ENCODE measurements at regions not wholly inside any gene's neighbourhood (a gene's known extent, or its start where the extent isn't known, plus 50 kb on each side); places are given as distances from the start of the nearest gene placed in this dataset.
"Not testable (repeated sequence)": the region's sequence is repeated elsewhere in the genome, so short reads cannot be mapped to it uniquely, and the experiment has no call there.

GRCh38 chr7:152502813-152503790, 67.3 kb upstream of the KMT2C start:
- no peak for TF ChIP-seq CTCF (conservative IDR thresholded peaks at IDR 0.05; ENCODE audit: low read depth, low read length)
- DNase-seq (ENCODE audit: low read depth): no peak
- H3K4me3 ChIP-seq (ENCODE audit: low read depth, low read length): no peak overlapping the region

DNA sequence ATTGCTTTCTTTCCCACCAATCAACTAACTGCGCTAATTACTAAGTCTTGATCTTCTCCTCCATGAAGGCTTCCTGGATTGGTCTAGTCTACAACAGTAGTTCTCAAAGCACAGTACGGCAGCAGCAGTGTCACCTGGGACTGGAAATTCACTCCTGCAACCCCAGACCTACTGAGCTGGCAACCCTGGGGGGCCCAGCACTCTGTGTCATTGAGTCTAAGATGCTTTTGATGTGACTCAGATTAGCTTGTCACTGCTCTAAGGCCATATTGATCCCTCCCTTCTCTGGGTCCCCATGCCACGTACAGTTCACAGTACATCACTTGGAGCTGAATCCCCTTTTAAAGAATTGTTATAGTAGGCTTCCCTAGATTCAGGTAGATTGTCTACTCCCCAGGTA, 65.7 kb upstream of the KMT2C start:
- no peak for DNase-seq (ENCODE audit: low read depth)
- no peak for TF ChIP-seq CTCF (conservative IDR thresholded peaks at IDR 0.05; ENCODE audit: low read depth, low read length)
- H3K4me3 ChIP-seq (ENCODE audit: low read depth, low read length): no peak overlapping the region

DNA sequence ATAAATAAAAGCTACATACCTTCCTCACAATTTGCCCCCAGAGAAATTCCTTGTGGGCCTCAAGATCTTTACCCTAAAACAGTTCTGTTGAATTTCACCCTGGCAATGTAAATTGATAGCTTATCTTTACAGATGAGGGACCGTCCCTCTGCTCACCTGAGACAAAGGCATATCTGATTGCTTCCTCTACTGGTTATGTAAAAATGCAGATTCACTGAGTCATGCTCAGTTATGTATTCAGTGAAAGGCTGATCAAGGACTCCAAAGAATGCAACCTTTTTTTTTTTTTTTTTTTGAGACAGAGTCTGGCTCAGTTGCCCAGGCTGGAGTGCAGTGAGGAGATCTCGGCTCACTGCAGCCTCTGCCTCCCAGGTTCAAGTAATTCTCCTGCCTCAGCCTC, 64.2 kb upstream of the KMT2C start:
- not testable (repeated sequence) for DNase-seq (ENCODE audit: low read depth)

DNA sequence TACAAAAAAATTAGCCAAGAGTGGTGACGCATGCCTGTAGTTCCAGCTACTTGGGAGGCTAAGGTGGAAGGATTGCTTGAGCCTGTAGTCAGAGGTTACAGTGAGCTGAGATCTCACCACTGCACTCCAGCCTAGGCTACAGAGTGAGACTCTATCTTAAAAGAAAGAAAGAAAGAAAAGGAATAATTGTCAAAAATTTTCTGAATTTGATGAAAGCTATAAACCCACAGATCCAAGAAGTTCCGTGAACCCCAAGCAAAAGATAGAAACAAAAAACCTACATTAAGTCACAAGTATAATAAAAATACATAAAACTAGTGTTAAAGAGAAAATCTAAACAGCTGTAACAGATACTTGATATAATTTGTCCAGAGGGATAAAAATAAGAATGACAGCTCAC, 60.1 kb upstream of the KMT2C start:
- DNase-seq (ENCODE audit: low read depth): no peak
- TF ChIP-seq CTCF (conservative IDR thresholded peaks at IDR 0.05; ENCODE audit: low read depth, low read length): no peak
- H3K4me3 ChIP-seq (ENCODE audit: low read depth, low read length): no peak overlapping the region

More for the DNA sequence above, 64.2 kb upstream of the KMT2C start:
- H3K4me3 ChIP-seq (ENCODE audit: low read depth, low read length): not testable (repeated sequence)

DNA sequence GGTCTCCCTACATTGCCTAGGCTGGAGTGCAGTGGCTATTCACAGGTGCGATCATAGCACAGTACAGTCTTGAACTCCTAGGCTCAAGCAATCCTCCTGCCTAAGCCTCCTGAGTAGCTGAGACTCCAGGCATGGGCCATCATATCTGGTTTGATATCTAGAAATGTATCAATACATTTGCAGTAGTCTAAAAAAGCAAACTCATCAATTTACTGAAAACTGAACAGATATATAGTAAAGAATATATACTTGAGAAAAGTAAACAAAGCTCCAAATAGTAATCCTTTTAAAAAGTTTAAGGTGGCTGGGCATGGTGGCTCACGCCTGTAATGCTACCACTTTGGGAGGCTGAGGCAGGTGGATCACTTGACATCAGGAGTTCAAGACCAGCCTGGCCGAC, 57.1 kb upstream of the KMT2C start:
- DNase-seq (ENCODE audit: low read depth): no peak
- no peak overlapping the region for H3K4me3 ChIP-seq (ENCODE audit: low read depth, low read length)
- no peak for TF ChIP-seq CTCF (conservative IDR thresholded peaks at IDR 0.05; ENCODE audit: low read depth, low read length)

DNA sequence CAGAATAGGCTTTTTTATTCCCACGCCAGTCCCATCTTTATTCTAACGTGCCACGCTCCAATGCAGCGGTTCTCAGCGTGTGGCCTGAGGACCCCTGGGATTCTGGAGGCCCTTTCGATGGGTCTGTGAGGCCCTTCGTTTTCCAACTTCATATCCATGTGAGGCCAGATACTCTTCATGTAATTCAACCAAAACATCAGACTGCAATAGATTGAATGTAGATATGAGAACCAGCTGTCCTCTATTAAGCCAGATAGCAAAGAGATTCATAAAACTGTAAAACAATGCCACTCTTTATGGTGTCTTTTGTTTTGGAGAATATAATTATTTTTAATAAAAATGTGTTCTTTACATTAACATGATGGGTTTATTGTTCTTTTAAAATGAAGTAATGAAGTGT, 53.2 kb upstream of the KMT2C start:
- TF ChIP-seq CTCF (conservative IDR thresholded peaks at IDR 0.05; ENCODE audit: low read depth, low read length): no peak
- no peak overlapping the region for H3K4me3 ChIP-seq (ENCODE audit: low read depth, low read length)
- DNase-seq (ENCODE audit: low read depth): no peak

DNA sequence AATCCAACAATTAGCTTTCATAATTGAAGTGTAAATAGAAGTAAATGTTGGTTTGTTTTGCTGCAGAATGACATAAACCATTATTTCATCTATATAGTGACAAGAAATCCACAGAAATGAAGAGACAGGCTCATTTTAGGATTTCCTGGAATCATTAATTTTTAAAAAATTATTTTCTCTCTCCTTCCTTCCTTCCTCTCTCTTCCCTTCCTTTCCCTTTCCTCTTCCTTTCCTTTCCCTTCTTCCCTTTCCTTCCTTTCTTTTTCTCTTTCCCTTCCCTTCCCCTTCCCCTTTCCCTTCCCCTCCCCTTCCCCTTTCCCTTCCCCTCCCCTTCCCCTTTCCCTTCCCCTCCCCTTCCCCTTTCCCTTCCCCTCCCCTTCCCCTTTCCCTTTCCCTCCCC, 51.2 kb upstream of the KMT2C start:
- no peak for TF ChIP-seq CTCF (conservative IDR thresholded peaks at IDR 0.05; ENCODE audit: low read depth, low read length)
- no peak for DNase-seq (ENCODE audit: low read depth)
- H3K4me3 ChIP-seq (ENCODE audit: low read depth, low read length): no peak overlapping the region
